H1 (cell line): ENCODE measurements at regions not wholly inside any gene's neighbourhood (a gene's known extent, or its start where the extent isn't known, plus 50 kb on each side); places are given as distances from the start of the nearest gene placed in this dataset.

Experiments used
- CTCF ChIA-PET: fragments of 300-600 bp; sonication (Branson Sonifier 250); formaldehyde crosslinking; loops from one replicate; lab custom pipeline; 2021; ENCODE audit not compliant: partially characterized antibody; lab: Charles Lee
- POLR2A ChIA-PET: fragments of 300-600 bp; sonication (Branson Sonifier 250); formaldehyde crosslinking; loops from one replicate; lab custom pipeline; 2021; ENCODE audit warnings: inconsistent platforms; ENCODE audit not compliant: partially characterized antibody; lab: Charles Lee
- DNase-seq, 2 experiments: peaks; one replicate each; pipeline versions ENCODE4 v3.0.0 to v3.0.0-alpha.2; 2010 to 2022; ENCODE audit warnings: low spot score in 2 of 2, low read depth in 1 of 2, mixed read lengths in 1 of 2
- FAIRE-seq: peaks from 2 replicates; lab custom pipeline; 2011; peaks lifted over from hg19 to GRCh38; lab: Jason Lieb, UNC
- H2AFZ ChIP-seq: 2 replicates; pipeline ENCODE4 v1.8.1; 2012; ENCODE audit warnings: low read length, inconsistent platforms
- H2AK5ac ChIP-seq: 2 replicates; pipeline ENCODE4 v1.6.1; 2013; ENCODE audit warnings: low read depth, low read length
- H2BK120ac ChIP-seq: replicated peaks from 2 replicates; pipeline ENCODE3; 2013; ENCODE audit warnings: low read depth, low read length, inconsistent platforms
- H2BK12ac ChIP-seq: 2 replicates; pipeline ENCODE4 v1.6.1; 2013; ENCODE audit warnings: low read depth, low read length
- H2BK15ac ChIP-seq: 2 replicates; pipeline ENCODE4 v1.6.1; 2013; ENCODE audit warnings: low read length
- H2BK20ac ChIP-seq: 2 replicates; pipeline ENCODE4 v1.6.1; 2013; ENCODE audit warnings: low read length
- H2BK5ac ChIP-seq: 2 replicates; pipeline ENCODE4 v1.6.1; 2013; ENCODE audit warnings: low read depth, low read length
- H3K14ac ChIP-seq: 2 replicates; pipeline ENCODE4 v1.6.1; 2013; ENCODE audit warnings: inconsistent platforms; ENCODE audit not compliant: insufficient read length
- H3K18ac ChIP-seq: 2 replicates; pipeline ENCODE4 v1.6.1; 2013; ENCODE audit warnings: low read length; ENCODE audit errors: extremely low read depth
- H3K23ac ChIP-seq: 2 replicates; pipeline ENCODE4 v1.6.1; 2013; ENCODE audit warnings: inconsistent platforms; ENCODE audit not compliant: insufficient read length
- H3K23me2 ChIP-seq: 2 replicates; pipeline ENCODE4 v1.6.1; 2013; ENCODE audit warnings: low read depth, low read length
- H3K27ac ChIP-seq: 2 replicates; pipeline ENCODE4 v1.6.1; 2011; ENCODE audit warnings: low read depth, low read length, inconsistent platforms
- H3K27me3 ChIP-seq, 4 experiments: replicated peaks in 1 of 4; 1 replicate in 1 of 4; 2 replicates in 3 of 4; pipeline versions ENCODE4 v1.6.1 to v1.8.1; 2011 to 2013; ENCODE audit warnings: low read length in 3 of 4, mild to moderate bottlenecking in 3 of 4, inconsistent platforms in 2 of 4, mixed read lengths in 2 of 4, moderate library complexity in 1 of 4; ENCODE audit not compliant: control insufficient read depth in 3 of 4, insufficient read depth in 3 of 4; ENCODE audit errors: extremely low read depth in 1 of 4
- H3K36me3 ChIP-seq, 4 experiments: 2 replicates each; pipeline versions ENCODE4 v1.6.1 to v1.8.1; 2011 to 2013; ENCODE audit warnings: mild to moderate bottlenecking in 4 of 4, low read length in 3 of 4, moderate library complexity in 2 of 4, control low read depth in 1 of 4, inconsistent platforms in 1 of 4; ENCODE audit not compliant: insufficient read depth in 4 of 4, control insufficient read depth in 2 of 4
- H3K4ac ChIP-seq: replicated peaks from 2 replicates; pipeline ENCODE3; 2013; ENCODE audit warnings: low read length, low read depth, mixed read lengths, inconsistent platforms; ENCODE audit not compliant: insufficient read length
- H3K4me1 ChIP-seq, 4 experiments: replicated peaks in 1 of 4; 1 replicate in 1 of 4; 2 replicates in 3 of 4; pipeline versions ENCODE4 v1.6.1 to v1.8.1; 2011 to 2013; ENCODE audit warnings: low read length in 3 of 4, inconsistent platforms in 2 of 4, mixed read lengths in 1 of 4; ENCODE audit not compliant: insufficient read depth in 4 of 4, control insufficient read depth in 3 of 4
- H3K4me2 ChIP-seq, 2 experiments: 2 replicates each; pipeline versions ENCODE4 v1.6.1 to v1.8.1; 2011 to 2013; ENCODE audit warnings: low read depth in 2 of 2, low read length in 2 of 2, control low read depth in 1 of 2, inconsistent platforms in 1 of 2, mild to moderate bottlenecking in 1 of 2; ENCODE audit not compliant: insufficient read depth in 1 of 2
- H3K4me3 ChIP-seq, 4 experiments: fragments of 200-600, 300-600 bp in 1 of 4; sonication (generic), shearing (Covaris generic), sonication (Bioruptor Twin) in 1 of 4; 2 replicates each; pipeline versions ENCODE4 v1.5.1 to v1.8.1; 2011 to 2016; ENCODE audit warnings: low read length in 4 of 4, low read depth in 3 of 4, control low read depth in 2 of 4, inconsistent platforms in 2 of 4, mild to moderate bottlenecking in 2 of 4, mixed read lengths in 1 of 4, moderate library complexity in 1 of 4; ENCODE audit not compliant: insufficient read depth in 2 of 4; ENCODE audit errors: extremely low read depth in 1 of 4
- H3K56ac ChIP-seq: replicated peaks from 2 replicates; pipeline ENCODE3; 2013; ENCODE audit warnings: low read depth, mild to moderate bottlenecking, mixed read lengths, low read length, inconsistent platforms; ENCODE audit not compliant: insufficient read length
- H3K79me1 ChIP-seq: 2 replicates; pipeline ENCODE4 v1.6.1; 2013; ENCODE audit warnings: low read depth, low read length, control low read depth
- H3K79me2 ChIP-seq, 2 experiments: 2 replicates each; pipeline versions ENCODE4 v1.6.1 to v1.8.1; 2012 to 2013; ENCODE audit warnings: low read length in 2 of 2, mild to moderate bottlenecking in 2 of 2, inconsistent platforms in 1 of 2; ENCODE audit not compliant: insufficient read depth in 2 of 2, control insufficient read depth in 1 of 2
- H3K9ac ChIP-seq, 4 experiments: replicated peaks in 1 of 4; 1 replicate in 1 of 4; 2 replicates in 3 of 4; pipeline versions ENCODE4 v1.6.1 to v1.8.1; 2011 to 2013; ENCODE audit warnings: low read depth in 3 of 4, low read length in 3 of 4, control low read depth in 2 of 4, mild to moderate bottlenecking in 2 of 4, moderate library complexity in 2 of 4, inconsistent platforms in 1 of 4; ENCODE audit errors: extremely low read depth in 1 of 4
- H3K9me3 ChIP-seq, 2 experiments: 2 replicates each; pipeline versions ENCODE4 v1.6.1 to v1.8.1; 2012 to 2013; ENCODE audit warnings: mild to moderate bottlenecking in 2 of 2, moderate library complexity in 2 of 2, control low read depth in 1 of 2, inconsistent platforms in 1 of 2, low read depth in 1 of 2, low read length in 1 of 2, mixed read lengths in 1 of 2; ENCODE audit not compliant: insufficient read depth in 2 of 2
- H4K20me1 ChIP-seq, 2 experiments: replicated peaks in 1 of 2; 2 replicates each; pipeline versions ENCODE3 to v1.8.1; 2011 to 2013; ENCODE audit warnings: inconsistent platforms in 2 of 2, low read length in 2 of 2, mild to moderate bottlenecking in 1 of 2; ENCODE audit not compliant: insufficient read depth in 2 of 2, control insufficient read depth in 1 of 2
- H4K5ac ChIP-seq: 2 replicates; pipeline ENCODE4 v1.6.1; 2013; ENCODE audit warnings: low read length, low read depth, mixed read lengths, inconsistent platforms; ENCODE audit not compliant: insufficient read length
- H4K8ac ChIP-seq: 2 replicates; pipeline ENCODE4 v1.8.0; 2013; ENCODE audit warnings: mild to moderate bottlenecking, moderate library complexity, low read length, inconsistent platforms; ENCODE audit not compliant: insufficient read depth; ENCODE audit errors: extremely low read depth
- H4K91ac ChIP-seq: replicated peaks from 2 replicates; pipeline ENCODE3; 2013; ENCODE audit warnings: low read length, mixed read lengths, inconsistent platforms; ENCODE audit not compliant: insufficient read length
- CEBPB ChIP-seq: IDR thresholded peaks from 2 replicates; pipeline ENCODE4 v1.6.1; 2012; ENCODE audit warnings: low read depth, low read length
- CHD1 ChIP-seq: IDR thresholded peaks from 2 replicates; pipeline ENCODE4 v1.6.1; 2012; ENCODE audit warnings: low read depth, low read length, improper control_type of control experiment
- CREB1 ChIP-seq: IDR thresholded peaks from 2 replicates; pipeline ENCODE4 v1.6.1; 2012; ENCODE audit warnings: inconsistent platforms
- HDAC2 ChIP-seq, 2 experiments: fragments of 300-600 bp in 1 of 2; sonication (generic) in 1 of 2; IDR thresholded peaks; 2 replicates each; pipeline ENCODE4 v1.6.1; 2011 to 2012; ENCODE audit warnings: low read depth in 2 of 2, low read length in 2 of 2, mild to moderate bottlenecking in 2 of 2, moderate library complexity in 2 of 2, borderline replicate concordance in 1 of 2, inconsistent platforms in 1 of 2
- KDM4A ChIP-seq: IDR thresholded peaks from one replicate; pipeline ENCODE4 v1.7.1; 2012; ENCODE audit warnings: low read depth, mild to moderate bottlenecking, moderate library complexity, low read length, inconsistent platforms; ENCODE audit not compliant: severe bottlenecking
- MAFK ChIP-seq: IDR thresholded peaks from 2 replicates; pipeline ENCODE4 v1.6.1; 2012; ENCODE audit warnings: low read depth, mild to moderate bottlenecking, improper control_type of control experiment, low read length
- MAX ChIP-seq: IDR thresholded peaks from 2 replicates; pipeline ENCODE4 v1.6.1; 2012; ENCODE audit warnings: inconsistent platforms
- NANOG ChIP-seq: IDR thresholded peaks from 2 replicates; pipeline ENCODE4 v1.6.1; 2011; ENCODE audit warnings: low read length, low read depth, mild to moderate bottlenecking, inconsistent platforms; ENCODE audit not compliant: insufficient read depth, poor library complexity, severe bottlenecking
- POU5F1 ChIP-seq: IDR thresholded peaks from 2 replicates; pipeline ENCODE4 v1.6.1; 2011; ENCODE audit warnings: low read depth, mild to moderate bottlenecking, low read length, moderate library complexity
- RFX5 ChIP-seq: IDR thresholded peaks from 2 replicates; pipeline ENCODE4 v1.6.1; 2011; ENCODE audit warnings: low read depth, low read length, improper control_type of control experiment, borderline replicate concordance
- RXRA ChIP-seq: IDR thresholded peaks from 2 replicates; pipeline ENCODE4 v1.6.1; 2011; ENCODE audit warnings: low read depth, mild to moderate bottlenecking, low read length, moderate library complexity; ENCODE audit not compliant: insufficient read depth
- SUZ12 ChIP-seq: fragments of 200-600 bp; sonication (generic); IDR thresholded peaks from 2 replicates; pipeline ENCODE4 v1.6.1; 2012; ENCODE audit warnings: mild to moderate bottlenecking, inconsistent platforms, low read length, moderate library complexity, mixed read lengths
- TBP ChIP-seq: IDR thresholded peaks from 2 replicates; pipeline ENCODE4 v1.6.1; 2011; ENCODE audit warnings: low read depth, low read length, improper control_type of control experiment
- WGBS, 2 experiments: shearing (Covaris generic) in 1 of 2; methylation state at CpG; one replicate each; pipeline versions ENCODE4 v1.1.6 to v1.1.7; 2013 to 2015; ENCODE audit warnings: low lambda C conversion rate in 2 of 2, mixed read lengths in 2 of 2, inconsistent platforms in 1 of 2, low coverage in 1 of 2, missing lambda C conversion rate in 1 of 2; ENCODE audit not compliant: insufficient replicate concordance in 2 of 2, insufficient coverage in 1 of 2, insufficient read length in 1 of 2; ENCODE audit errors: extremely low coverage in 1 of 2, missing lambda C conversion rate in 1 of 2; 5-methylcytosine and 5-hydroxymethylcytosine counted together

GRCh38 chr6:62528894-62529526 is 243.0 kb upstream of the KHDRBS2 start:
- ChIA-PET POLR2A (no interaction called here), CTCF (interaction anchor here (0.9 kb wide), 1 partner anchor 9 kb away, joined by 3 read pairs; no protein-coding TSS in a partner anchor)
- H3K9me3 ChIP-seq: 0 out of 4 replicates have a peak, but pooled peaks cover 0 to 2% of the 10 kb centered on the region in 2 experiments
- no peak overlapping the region for H4K91ac ChIP-seq
- no peak overlapping the region for H3K9ac ChIP-seq
- H3K4ac ChIP-seq: no peak overlapping the region
- H2BK12ac ChIP-seq: no peak overlapping the region
- H2BK15ac ChIP-seq: no peak overlapping the region
- 94% methylated on average over 3 of the region's 3 CpGs; no CpG with 5 or more reads in 1 of the 2 experiments for WGBS, 2 experiments
- TF ChIP-seq CEBPB (no peak), NANOG (no peak), MAFK (no peak), SUZ12 (no peak), MAX (no peak), KDM4A (no peak), HDAC2 (IDR thresholded peaks at IDR 0.05; ENCODE audit: borderline replicate concordance in 1 of 2, low read depth in 2 of 2, low read length in 2 of 2) (no peak), RXRA (no peak), TBP (no peak), CHD1 (no peak), POU5F1 (no peak), RFX5 (no peak), CREB1 (no peak)
- H3K27ac ChIP-seq: no peak overlapping the region
- no peak overlapping the region for H3K4me3 ChIP-seq
- H3K79me1 ChIP-seq: no peaks in the 10 kb centered on the region
- H3K36me3 ChIP-seq: no peaks in the 10 kb centered on the region
- no peak overlapping the region for H3K14ac ChIP-seq
- no peak overlapping the region for H2BK20ac ChIP-seq
- no peak for FAIRE-seq
- H3K4me2 ChIP-seq: no peak overlapping the region
- no peak overlapping the region for H2BK5ac ChIP-seq
- no peak overlapping the region for H4K8ac ChIP-seq
- H3K79me2 ChIP-seq: no peaks in the 10 kb centered on the region
- H4K5ac ChIP-seq: no peak overlapping the region
- H2BK120ac ChIP-seq: no peak overlapping the region
- no peak overlapping the region for H3K56ac ChIP-seq
- no peaks in the 10 kb centered on the region for H4K20me1 ChIP-seq
- H3K27me3 ChIP-seq: no peaks in the 10 kb centered on the region
- H3K4me1 ChIP-seq: no peaks in the 10 kb centered on the region
- H2AFZ ChIP-seq: no peak overlapping the region
- H2AK5ac ChIP-seq: no peak overlapping the region
- no peak overlapping the region for H3K23ac ChIP-seq
- no peak for DNase-seq
- H3K18ac ChIP-seq: no peak overlapping the region
- no peaks in the 10 kb centered on the region for H3K23me2 ChIP-seq
